ENCODE measurements at regions not wholly inside any gene's neighbourhood (a gene's known extent, or its start where the extent isn't known, plus 50 kb on each side); places are given as distances from the start of the nearest gene placed in this dataset.

DNA sequence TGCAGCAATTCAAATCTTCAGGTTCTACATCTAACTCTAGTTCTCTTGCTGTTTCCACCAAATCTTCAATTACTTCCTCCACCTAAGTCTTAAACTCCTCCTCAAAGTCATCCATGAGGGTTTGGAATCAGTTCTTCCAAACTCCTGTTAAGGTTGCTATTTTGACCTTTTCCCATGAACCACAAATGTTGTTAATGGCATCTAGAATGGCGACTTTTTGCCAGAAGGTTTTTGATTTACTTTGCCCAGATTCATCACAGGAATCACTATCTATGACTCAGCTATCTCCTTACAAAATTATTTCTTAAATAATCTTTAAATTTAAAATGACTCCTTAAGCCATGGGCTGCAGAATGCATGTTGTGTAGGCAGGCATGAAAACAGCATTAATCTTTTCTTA lies 368.9 kb upstream of the TNP1 start:
- H3K4me3 ChIP-seq = no peak overlapping the region
- intact Hi-C loops (cut with DNase I) = no loop called here
- no peaks in the 10 kb centered on the region for H3K27me3 ChIP-seq (ENCODE audit: insufficient read depth in 3 of 3, low read length in 2 of 3)
- TF ChIP-seq, protein P1, sequence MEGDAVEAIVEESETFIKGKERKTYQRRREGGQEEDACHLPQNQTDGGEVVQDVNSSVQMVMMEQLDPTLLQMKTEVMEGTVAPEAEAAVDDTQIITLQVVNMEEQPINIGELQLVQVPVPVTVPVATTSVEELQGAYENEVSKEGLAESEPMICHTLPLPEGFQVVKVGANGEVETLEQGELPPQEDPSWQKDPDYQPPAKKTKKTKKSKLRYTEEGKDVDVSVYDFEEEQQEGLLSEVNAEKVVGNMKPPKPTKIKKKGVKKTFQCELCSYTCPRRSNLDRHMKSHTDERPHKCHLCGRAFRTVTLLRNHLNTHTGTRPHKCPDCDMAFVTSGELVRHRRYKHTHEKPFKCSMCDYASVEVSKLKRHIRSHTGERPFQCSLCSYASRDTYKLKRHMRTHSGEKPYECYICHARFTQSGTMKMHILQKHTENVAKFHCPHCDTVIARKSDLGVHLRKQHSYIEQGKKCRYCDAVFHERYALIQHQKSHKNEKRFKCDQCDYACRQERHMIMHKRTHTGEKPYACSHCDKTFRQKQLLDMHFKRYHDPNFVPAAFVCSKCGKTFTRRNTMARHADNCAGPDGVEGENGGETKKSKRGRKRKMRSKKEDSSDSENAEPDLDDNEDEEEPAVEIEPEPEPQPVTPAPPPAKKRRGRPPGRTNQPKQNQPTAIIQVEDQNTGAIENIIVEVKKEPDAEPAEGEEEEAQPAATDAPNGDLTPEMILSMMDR (IDR thresholded peaks at IDR 0.05) = no peak
- ATAC-seq (no peak), DNase-seq (no peak)
- H3K36me3 ChIP-seq (ENCODE audit: insufficient read depth in 1 of 2, low read depth in 1 of 2) = no peaks in the 10 kb centered on the region
- no peaks in the 10 kb centered on the region for H3K9me3 ChIP-seq
- H3K4me1 ChIP-seq = peaks cover 9% of the 10 kb centered on the region
- H3K27ac ChIP-seq = no peak overlapping the region
- WGBS, 3 donors = 89 to 94% (median 91%) methylated on average over 1 of the region's 1 CpG

DNA sequence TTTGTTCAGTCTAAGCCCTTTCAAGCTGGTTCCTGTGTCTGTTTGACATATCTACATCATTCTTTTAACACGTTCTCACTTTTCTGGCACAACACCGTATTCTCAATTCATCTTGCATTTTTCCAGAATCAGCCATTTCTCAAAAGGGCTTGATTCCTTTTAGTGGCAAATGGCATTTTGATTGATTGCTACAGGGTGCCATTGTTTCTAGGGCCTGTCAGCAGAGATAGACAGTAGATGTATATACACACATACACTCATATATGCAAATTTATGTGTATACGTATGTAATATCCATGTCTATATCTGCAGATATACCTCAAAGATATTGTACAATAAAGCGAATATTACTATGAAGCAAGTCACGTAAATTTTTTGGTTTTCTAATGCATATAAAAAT lies 367.9 kb upstream of the TNP1 start:
- Histone ChIP-seq H3K27me3 (ENCODE audit: insufficient read depth in 3 of 3, low read length in 2 of 3) (no peaks in the 10 kb centered on the region), H3K36me3 (ENCODE audit: insufficient read depth in 1 of 2, low read depth in 1 of 2) (no peaks in the 10 kb centered on the region), H3K27ac (no peak overlapping the region), H3K4me3 (no peak overlapping the region), H3K4me1 (peaks cover 9% of the 10 kb centered on the region), H3K9me3 (no peaks in the 10 kb centered on the region)
- DNase-seq (no peak), ATAC-seq (no peak)
- intact Hi-C loops (cut with DNase I) = no loop called here
- WGBS, 3 donors = 90 to 95% (median 92%) methylated on average over 5 of the region's 5 CpGs
- TF ChIP-seq, protein P1 (IDR thresholded peaks at IDR 0.05) = no peak

DNA sequence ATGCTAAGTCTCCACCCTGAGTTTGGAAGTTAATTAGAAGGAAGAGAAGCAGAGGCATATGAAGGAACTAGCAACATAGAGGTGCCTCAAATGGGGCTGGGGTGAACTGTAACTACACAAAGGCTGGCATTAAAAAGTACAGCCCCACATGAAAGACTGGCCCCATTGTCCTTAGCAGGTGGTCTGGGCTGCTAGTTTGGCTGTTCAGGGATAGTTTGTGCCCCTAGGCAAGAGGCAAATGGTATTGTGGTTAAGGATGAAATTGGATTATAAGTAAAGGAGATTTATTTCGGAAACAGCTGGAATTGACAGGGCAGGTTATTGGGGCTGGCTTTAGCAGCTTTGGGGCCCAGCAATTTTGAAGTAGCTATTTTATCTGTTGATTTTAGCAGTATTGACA lies 365.7 kb upstream of the TNP1 start:
- H3K4me1 ChIP-seq = no peaks in the 10 kb centered on the region
- H3K4me3 ChIP-seq = no peak overlapping the region
- intact Hi-C loops (cut with DNase I) = no loop called here
- TF ChIP-seq, protein P1 (IDR thresholded peaks at IDR 0.05) = no peak
- DNase-seq (no peak), ATAC-seq (no peak)
- H3K27ac ChIP-seq = no peak overlapping the region
- WGBS, 3 donors = 91 to 97% (median 93%) methylated on average over 1 of the region's 1 CpG
- no peaks in the 10 kb centered on the region for H3K27me3 ChIP-seq (ENCODE audit: insufficient read depth in 3 of 3, low read length in 2 of 3)
- H3K36me3 ChIP-seq (ENCODE audit: insufficient read depth in 1 of 2, low read depth in 1 of 2) = no peaks in the 10 kb centered on the region
- H3K9me3 ChIP-seq = no peaks in the 10 kb centered on the region

DNA sequence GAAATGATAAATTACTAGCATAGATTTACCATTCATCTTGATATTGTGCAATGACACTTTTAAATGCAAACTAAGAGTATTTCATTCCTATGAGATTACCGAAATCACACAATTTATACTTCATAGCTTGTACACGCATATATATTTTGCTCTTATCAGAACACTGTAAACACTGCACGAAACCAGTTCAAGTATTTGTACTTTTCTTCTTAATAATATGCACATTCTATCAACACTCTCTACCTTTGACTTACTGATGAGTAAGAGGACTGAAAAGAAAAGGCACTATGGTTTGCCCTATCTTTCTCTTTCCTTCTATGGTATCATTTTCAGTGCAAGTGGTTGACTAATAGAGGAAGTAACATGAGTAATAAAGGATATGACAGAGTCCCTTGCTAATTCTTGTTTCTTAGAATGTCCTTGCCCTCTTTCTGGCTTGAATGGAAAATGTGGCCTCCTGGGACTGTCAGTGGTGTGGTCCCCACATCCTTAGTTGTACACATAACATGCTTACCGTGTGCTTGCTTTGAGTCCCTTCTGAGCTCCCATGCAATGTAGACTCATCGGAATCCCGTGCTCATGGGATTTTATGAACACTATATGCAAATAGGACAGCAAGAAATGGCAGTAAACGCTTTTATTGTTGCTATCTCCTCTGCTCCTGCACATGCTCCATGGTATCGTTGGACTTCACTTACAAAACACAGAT lies 363.5 kb upstream of the TNP1 start:
- TF ChIP-seq, protein P1 (IDR thresholded peaks at IDR 0.05) = no peak
- Histone ChIP-seq H3K9me3 (no peaks in the 10 kb centered on the region), H3K36me3 (ENCODE audit: insufficient read depth in 1 of 2, low read depth in 1 of 2) (no peaks in the 10 kb centered on the region), H3K4me3 (no peak overlapping the region), H3K4me1 (peaks cover 9% of the 10 kb centered on the region), H3K27me3 (ENCODE audit: insufficient read depth in 3 of 3, low read length in 2 of 3) (no peaks in the 10 kb centered on the region), H3K27ac (peak overlapping the region; percentile 54)
- DNase-seq (no peak), ATAC-seq (peak; percentile 59 to 82 (median 70))
- WGBS, 3 donors = 85 to 87% (median 86%) methylated on average over 8 of the region's 8 CpGs
- intact Hi-C loops (cut with DNase I) = no loop called here

All from psoas muscle (tissue), 7 donors.